BLaER1 (cell line): ENCODE measurements at regions not wholly inside any gene's neighbourhood (a gene's known extent, or its start where the extent isn't known, plus 50 kb on each side); places are given as distances from the start of the nearest gene placed in this dataset.
"Not testable (repeated sequence)": the region's sequence is repeated elsewhere in the genome, so short reads cannot be mapped to it uniquely, and the experiment has no call there.

ENCODE experiments used
- H3K27ac ChIP-seq: shearing (Covaris generic); formaldehyde crosslinking; 2 replicates; pipeline ENCODE4 v1.8.1; 2022
- H3K27me3 ChIP-seq: shearing (Covaris generic); formaldehyde crosslinking; 2 replicates; pipeline ENCODE4 v1.8.1; 2022
- H3K36me3 ChIP-seq: shearing (Covaris generic); formaldehyde crosslinking; 2 replicates; pipeline ENCODE4 v1.8.1; 2022
- H3K4me1 ChIP-seq: shearing (Covaris generic); formaldehyde crosslinking; 2 replicates; pipeline ENCODE4 v1.8.1; 2022
- H3K4me2 ChIP-seq: shearing (Covaris generic); formaldehyde crosslinking; 2 replicates; pipeline ENCODE4 v1.8.1; 2022
- H3K4me3 ChIP-seq: shearing (Covaris generic); formaldehyde crosslinking; 2 replicates; pipeline ENCODE4 v1.8.1; 2022
- H3K9ac ChIP-seq: shearing (Covaris generic); formaldehyde crosslinking; 2 replicates; pipeline ENCODE4 v1.8.1; 2022
- H3K9me3 ChIP-seq: shearing (Covaris generic); formaldehyde crosslinking; 2 replicates; pipeline ENCODE4 v1.8.1; 2022
- H4K20me1 ChIP-seq: shearing (Covaris generic); formaldehyde crosslinking; 2 replicates; pipeline ENCODE4 v1.8.1; 2022
- Cebpa-rat ChIP-seq: shearing (Covaris generic); IDR thresholded peaks from 2 replicates; pipeline ENCODE4 v1.8.1; 2022

- no peak for TF ChIP-seq Cebpa-rat
- Histone ChIP-seq H4K20me1 (no peaks in the 10 kb centered on the region), H3K4me2 (no peak overlapping the region), H3K27me3 (no peaks in the 10 kb centered on the region), H3K4me1 (no peaks in the 10 kb centered on the region), H3K27ac (no peak overlapping the region), H3K36me3 (no peaks in the 10 kb centered on the region), H3K9ac (no peak overlapping the region), H3K4me3 (no peak overlapping the region), H3K9me3 (no peaks in the 10 kb centered on the region)
Measured at GRCh38 chr3:191085091-191085490, 114.0 kb upstream of the OSTN start.

GRCh38 chr3:191078913-191079312 is 120.1 kb upstream of the OSTN start:
- not testable (repeated sequence) for H3K4me1 ChIP-seq, H3K27ac ChIP-seq, H3K4me2 ChIP-seq, H3K36me3 ChIP-seq, H4K20me1 ChIP-seq, H3K4me3 ChIP-seq, H3K9ac ChIP-seq, H3K27me3 ChIP-seq
- peaks cover 17% of the 10 kb centered on the region for H3K9me3 ChIP-seq

- Histone ChIP-seq H3K4me2 (no peak overlapping the region), H3K4me3 (no peak overlapping the region), H3K27me3 (no peaks in the 10 kb centered on the region), H3K36me3 (no peaks in the 10 kb centered on the region), H4K20me1 (no peaks in the 10 kb centered on the region), H3K27ac (no peak overlapping the region), H3K9me3 (peaks cover 17% of the 10 kb centered on the region), H3K9ac (no peak overlapping the region), H3K4me1 (no peaks in the 10 kb centered on the region)
- no peak for TF ChIP-seq Cebpa-rat
Measured at GRCh38 chr3:191076903-191077552, 122.0 kb upstream of the OSTN start.

- Histone ChIP-seq H3K27ac (no peak overlapping the region), H3K27me3 (no peaks in the 10 kb centered on the region), H3K4me3 (no peak overlapping the region), H3K36me3 (no peaks in the 10 kb centered on the region), H3K9me3 (peaks cover 17% of the 10 kb centered on the region), H4K20me1 (no peaks in the 10 kb centered on the region), H3K9ac (no peak overlapping the region), H3K4me2 (no peak overlapping the region), H3K4me1 (no peaks in the 10 kb centered on the region)
- no peak for TF ChIP-seq Cebpa-rat
Measured at GRCh38 chr3:191074511-191074910, 124.5 kb upstream of the OSTN start.

- H3K36me3 ChIP-seq = no peaks in the 10 kb centered on the region
- H3K4me1 ChIP-seq = no peaks in the 10 kb centered on the region
- no peak for TF ChIP-seq Cebpa-rat
- no peak overlapping the region for H3K9ac ChIP-seq
- H3K9me3 ChIP-seq = no peaks in the 10 kb centered on the region
- H3K4me2 ChIP-seq = no peak overlapping the region
- no peak overlapping the region for H3K27ac ChIP-seq
- H3K27me3 ChIP-seq = no peaks in the 10 kb centered on the region
- no peaks in the 10 kb centered on the region for H4K20me1 ChIP-seq
- no peak overlapping the region for H3K4me3 ChIP-seq
Measured at GRCh38 chr3:191070762-191071403, 128.2 kb upstream of the OSTN start.

GRCh38 chr3:191070201-191070600 is 128.8 kb upstream of the OSTN start:
- no peak overlapping the region for H3K27ac ChIP-seq
- no peak for TF ChIP-seq Cebpa-rat

GRCh38 chr3:191068946-191069813 is 129.9 kb upstream of the OSTN start:
- H3K9ac ChIP-seq = no peak overlapping the region
- no peaks in the 10 kb centered on the region for H3K36me3 ChIP-seq
- no peaks in the 10 kb centered on the region for H4K20me1 ChIP-seq
- H3K4me1 ChIP-seq = no peaks in the 10 kb centered on the region
- no peak overlapping the region for H3K4me3 ChIP-seq
- no peak overlapping the region for H3K4me2 ChIP-seq
- TF ChIP-seq Cebpa-rat = no peak
- H3K27ac ChIP-seq = no peak overlapping the region
- H3K27me3 ChIP-seq = no peaks in the 10 kb centered on the region
- no peaks in the 10 kb centered on the region for H3K9me3 ChIP-seq

More at GRCh38 chr3:191070201-191070600, 128.8 kb upstream of the OSTN start:
- H3K36me3 ChIP-seq = no peaks in the 10 kb centered on the region
- H3K4me3 ChIP-seq = no peak overlapping the region
- H3K9ac ChIP-seq = no peak overlapping the region
- no peaks in the 10 kb centered on the region for H3K9me3 ChIP-seq
- H3K27me3 ChIP-seq = no peaks in the 10 kb centered on the region
- no peaks in the 10 kb centered on the region for H4K20me1 ChIP-seq
- H3K4me1 ChIP-seq = no peaks in the 10 kb centered on the region
- H3K4me2 ChIP-seq = no peak overlapping the region

GRCh38 chr3:191066669-191067068 is 132.4 kb upstream of the OSTN start:
- H3K27ac ChIP-seq = no peak overlapping the region
- no peak overlapping the region for H3K9ac ChIP-seq
- no peak overlapping the region for H3K4me3 ChIP-seq
- H3K4me2 ChIP-seq = no peak overlapping the region
- H3K4me1 ChIP-seq = no peaks in the 10 kb centered on the region
- H3K36me3 ChIP-seq = no peaks in the 10 kb centered on the region
- no peak for TF ChIP-seq Cebpa-rat
- H3K27me3 ChIP-seq = no peaks in the 10 kb centered on the region
- no peaks in the 10 kb centered on the region for H4K20me1 ChIP-seq
- no peaks in the 10 kb centered on the region for H3K9me3 ChIP-seq

GRCh38 chr3:191065181-191065805 is 133.7 kb upstream of the OSTN start:
- Histone ChIP-seq H4K20me1 (no peaks in the 10 kb centered on the region), H3K4me3 (no peak overlapping the region), H3K4me2 (no peak overlapping the region), H3K36me3 (no peaks in the 10 kb centered on the region), H3K27me3 (no peaks in the 10 kb centered on the region), H3K4me1 (no peaks in the 10 kb centered on the region), H3K27ac (no peak overlapping the region), H3K9me3 (no peaks in the 10 kb centered on the region), H3K9ac (no peak overlapping the region)
- no peak for TF ChIP-seq Cebpa-rat

GRCh38 chr3:191051037-191051436 is 148.0 kb upstream of the OSTN start:
- H3K36me3 ChIP-seq = no peaks in the 10 kb centered on the region
- H3K4me3 ChIP-seq = no peak overlapping the region
- no peaks in the 10 kb centered on the region for H3K9me3 ChIP-seq
- no peak overlapping the region for H3K27ac ChIP-seq
- TF ChIP-seq Cebpa-rat = no peak
- H3K9ac ChIP-seq = no peak overlapping the region
- H4K20me1 ChIP-seq = no peaks in the 10 kb centered on the region
- no peaks in the 10 kb centered on the region for H3K4me1 ChIP-seq
- no peak overlapping the region for H3K4me2 ChIP-seq
- H3K27me3 ChIP-seq = no peaks in the 10 kb centered on the region
